ENCODE measurements at regions not wholly inside any gene's neighbourhood (a gene's known extent, or its start where the extent isn't known, plus 50 kb on each side); places are given as distances from the start of the nearest gene placed in this dataset.
"Not testable (repeated sequence)": the region's sequence is repeated elsewhere in the genome, so short reads cannot be mapped to it uniquely, and the experiment has no call there.

- ATAC-seq, H3K36me3 Mint-ChIP-seq: not testable (repeated sequence)
Measured at GRCh38 chr15:22358932-22359331, 99.8 kb upstream of the GOLGA6L22 start.

DNA sequence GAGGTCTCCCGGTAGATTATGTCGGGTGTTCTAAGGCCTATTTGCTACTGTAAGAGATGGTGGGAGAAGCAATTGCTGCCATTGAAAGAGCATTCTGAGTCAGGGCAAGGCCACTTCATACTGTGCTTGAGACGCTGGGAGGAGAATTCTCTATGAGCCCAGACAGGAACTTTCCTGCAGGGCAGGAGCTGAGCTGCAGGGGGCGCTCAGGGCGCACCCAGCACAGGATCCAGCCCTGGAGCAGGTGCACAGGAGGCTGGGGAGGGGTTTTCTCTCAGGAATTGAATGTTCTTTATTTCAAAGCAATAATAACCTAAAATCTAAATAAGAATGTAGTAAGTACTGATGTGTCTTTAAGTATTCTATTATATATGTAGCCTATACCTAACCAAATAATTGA lies 99.1 kb upstream of the GOLGA6L22 start:
- DNase-seq (ENCODE audit: low spot score in 2 of 2) (peak in 1 of 2 donors; percentile 17), ATAC-seq (peak; percentile 61 to 87)

More at GRCh38 chr15:22358932-22359331, 99.8 kb upstream of the GOLGA6L22 start:
- not testable (repeated sequence) for H3K9me3 Mint-ChIP-seq; H3K27ac Mint-ChIP-seq; DNase-seq (ENCODE audit: low spot score in 2 of 2)

DNA sequence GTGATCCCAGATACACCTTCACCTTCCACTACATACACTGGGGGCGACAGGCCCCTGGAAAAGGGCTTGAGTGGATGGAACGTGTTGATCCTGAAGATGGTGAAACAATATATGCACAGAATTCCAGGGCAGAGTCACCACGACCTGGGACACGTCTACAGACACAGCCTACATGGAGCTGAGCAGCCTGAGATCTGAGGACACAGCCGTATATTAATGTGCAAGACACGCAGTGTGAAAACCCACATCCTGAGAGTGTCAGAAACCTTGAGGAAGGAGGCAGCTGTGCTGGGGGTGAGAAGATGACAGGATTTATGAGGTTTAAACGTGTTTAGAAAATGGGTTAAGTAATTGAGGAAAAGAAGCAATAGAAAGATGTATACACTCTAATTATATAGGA lies 98.0 kb upstream of the GOLGA6L22 start:
- H3K27ac Mint-ChIP-seq; DNase-seq (ENCODE audit: low spot score in 2 of 2); H3K36me3 Mint-ChIP-seq; H3K9me3 Mint-ChIP-seq: not testable (repeated sequence)
- ATAC-seq: peak in 1 of 2 donors; percentile 43

More for the DNA sequence above, 99.1 kb upstream of the GOLGA6L22 start:
- not testable (repeated sequence) for H3K36me3 Mint-ChIP-seq, H3K9me3 Mint-ChIP-seq, H3K27ac Mint-ChIP-seq

GRCh38 chr15:22362502-22362901 lies 96.2 kb upstream of the GOLGA6L22 start:
- H3K27ac Mint-ChIP-seq; DNase-seq (ENCODE audit: low spot score in 2 of 2); H3K9me3 Mint-ChIP-seq; ATAC-seq; H3K36me3 Mint-ChIP-seq: not testable (repeated sequence)

DNA sequence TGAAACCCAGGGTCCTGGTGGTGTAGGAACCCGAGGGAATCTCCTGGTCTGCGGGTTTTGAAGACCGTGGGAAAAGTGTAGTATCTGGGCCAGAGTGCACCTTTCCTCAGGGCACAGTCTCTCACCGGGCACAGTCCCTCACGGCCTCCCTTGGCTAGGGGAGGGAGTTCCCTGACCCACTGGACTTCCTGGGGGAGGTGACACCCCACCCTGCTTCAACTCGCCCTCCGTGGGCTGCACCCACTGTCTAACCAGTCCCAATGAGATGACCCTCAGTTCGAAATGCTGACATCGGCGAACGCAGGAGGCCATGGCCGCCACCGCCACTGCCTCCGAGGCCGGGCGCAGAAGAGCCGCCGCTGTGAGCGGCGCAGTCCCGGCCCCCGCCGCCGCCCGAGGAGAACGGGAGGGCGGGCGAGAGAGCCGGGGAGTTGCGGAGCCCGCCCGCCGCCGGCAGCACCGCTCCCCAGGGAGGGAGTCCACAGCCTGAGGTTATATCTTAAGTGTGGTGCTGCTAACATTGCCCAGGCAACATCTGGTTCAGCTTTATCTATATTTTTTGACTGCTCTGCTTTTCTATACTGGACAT lies 87.4 kb upstream of the GOLGA6L22 start:
- not testable (repeated sequence) for H3K9me3 Mint-ChIP-seq; H3K27ac Mint-ChIP-seq; DNase-seq (ENCODE audit: low spot score in 2 of 2); ATAC-seq; H3K36me3 Mint-ChIP-seq

GRCh38 chr15:22374531-22374930 lies 84.2 kb upstream of the GOLGA6L22 start:
- H3K27ac Mint-ChIP-seq; H3K9me3 Mint-ChIP-seq; ATAC-seq; DNase-seq (ENCODE audit: low spot score in 2 of 2); H3K36me3 Mint-ChIP-seq: not testable (repeated sequence)

DNA sequence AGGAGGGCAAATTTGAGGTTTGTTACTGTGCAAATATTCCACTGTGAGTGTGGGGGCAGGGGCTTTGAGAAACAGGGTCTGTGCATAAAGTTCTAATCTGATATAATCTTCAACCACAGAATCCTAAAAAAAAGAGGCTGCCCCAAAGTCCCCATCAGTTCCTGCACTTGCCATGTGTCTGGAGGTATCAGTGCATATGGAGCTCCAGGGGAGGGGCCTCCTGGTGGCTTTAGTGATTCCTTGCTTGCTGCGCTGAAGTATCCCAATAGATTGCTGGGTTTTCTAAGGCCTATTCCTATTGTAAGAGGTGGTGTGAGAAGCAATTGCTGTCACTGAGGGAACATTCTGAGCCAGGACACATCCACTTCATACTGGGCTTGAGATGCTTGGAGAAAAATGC lies 82.9 kb upstream of the GOLGA6L22 start:
- H3K36me3 Mint-ChIP-seq; DNase-seq (ENCODE audit: low spot score in 2 of 2); H3K27ac Mint-ChIP-seq; ATAC-seq; H3K9me3 Mint-ChIP-seq: not testable (repeated sequence)

DNA sequence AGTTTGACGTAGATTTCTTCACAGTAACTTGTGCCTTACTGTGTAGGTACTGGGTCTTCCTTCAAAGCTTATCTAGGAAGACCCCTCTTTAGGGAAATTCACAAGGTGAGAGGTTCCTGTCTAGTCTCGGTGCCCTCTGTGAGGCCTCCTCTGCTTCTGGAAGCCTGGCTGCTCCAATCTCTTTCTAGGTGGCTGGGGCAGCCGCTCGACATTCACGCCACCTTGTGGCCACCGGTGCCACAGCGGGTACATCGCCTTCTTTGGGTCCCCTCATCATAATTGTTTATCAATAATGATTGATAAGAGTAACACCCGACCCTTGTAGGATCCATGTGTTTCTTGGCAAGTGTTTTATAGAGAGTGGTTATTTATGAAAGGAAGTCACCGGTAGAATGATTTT lies 80.8 kb upstream of the GOLGA6L22 start:
- not testable (repeated sequence) for DNase-seq (ENCODE audit: low spot score in 2 of 2); H3K36me3 Mint-ChIP-seq; H3K9me3 Mint-ChIP-seq; H3K27ac Mint-ChIP-seq
- peak in 1 of 2 donors; percentile 63 for ATAC-seq

DNA sequence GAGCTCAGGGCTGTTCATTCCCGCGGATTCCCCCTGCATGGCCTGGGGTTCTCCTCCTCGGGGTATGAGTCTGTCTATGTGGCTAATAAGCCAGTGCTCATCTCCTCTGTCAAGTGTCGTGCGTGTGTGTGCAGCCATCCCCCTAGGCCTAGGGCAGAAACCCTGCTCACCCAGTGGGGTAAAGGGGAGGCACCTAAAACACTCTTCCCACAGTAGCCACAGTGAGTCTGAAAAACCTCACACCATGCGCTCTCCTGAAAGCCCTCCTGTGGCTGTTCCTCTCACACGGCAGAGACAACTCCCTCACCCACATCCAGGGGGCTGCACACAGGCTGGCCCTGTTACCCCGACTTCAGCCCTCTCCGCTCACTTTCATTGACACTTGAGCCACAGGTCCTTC lies 71.0 kb upstream of the GOLGA6L22 start:
- ATAC-seq; H3K27ac Mint-ChIP-seq; H3K9me3 Mint-ChIP-seq; DNase-seq (ENCODE audit: low spot score in 2 of 2); H3K36me3 Mint-ChIP-seq: not testable (repeated sequence)

DNA sequence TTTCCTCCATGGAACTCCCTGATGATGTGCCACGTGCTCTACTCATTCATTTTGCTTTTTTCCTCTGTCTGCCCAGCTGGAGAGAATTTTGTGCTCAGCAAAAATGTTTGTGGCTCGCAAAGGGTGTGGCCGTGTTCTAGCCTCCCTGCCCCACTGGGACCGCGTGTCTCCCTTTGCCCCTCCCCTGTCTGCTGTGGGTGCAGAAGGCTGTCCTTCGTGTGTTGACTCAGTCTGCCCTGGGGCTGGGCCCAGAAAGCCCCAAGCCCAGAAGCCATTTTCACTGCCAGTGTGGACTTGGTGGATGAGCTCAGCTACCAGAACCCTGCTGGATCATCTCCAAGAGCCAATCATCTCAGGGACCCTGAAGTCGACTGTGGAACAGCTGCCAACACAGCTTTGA lies 70.3 kb upstream of the GOLGA6L22 start:
- not testable (repeated sequence) for H3K36me3 Mint-ChIP-seq; H3K9me3 Mint-ChIP-seq; DNase-seq (ENCODE audit: low spot score in 2 of 2); H3K27ac Mint-ChIP-seq; ATAC-seq

DNA sequence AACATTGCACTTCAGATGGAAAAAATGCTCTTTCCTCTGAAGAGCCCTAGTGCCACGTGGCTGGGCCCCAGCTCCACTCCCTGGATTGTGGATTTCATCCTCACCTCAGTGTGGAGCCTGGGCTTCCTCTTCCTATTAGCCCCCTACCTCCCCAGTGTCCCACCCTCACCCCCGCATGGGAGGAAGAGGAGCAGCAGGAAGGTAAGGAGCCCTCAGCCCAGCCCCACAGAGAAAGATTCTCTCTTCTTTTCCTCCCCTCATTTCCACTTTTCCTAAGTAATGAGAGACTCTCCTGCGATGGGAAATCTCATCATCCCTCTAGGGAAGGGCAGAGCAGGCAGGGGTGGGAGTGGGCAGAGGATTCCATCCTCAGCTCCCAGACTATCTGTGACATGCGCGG lies 57.5 kb upstream of the GOLGA6L22 start:
- H3K27ac Mint-ChIP-seq; H3K36me3 Mint-ChIP-seq; DNase-seq (ENCODE audit: low spot score in 2 of 2); ATAC-seq; H3K9me3 Mint-ChIP-seq: not testable (repeated sequence)

GRCh38 chr15:22401703-22402102 lies 57.0 kb upstream of the GOLGA6L22 start:
- not testable (repeated sequence) for H3K36me3 Mint-ChIP-seq; DNase-seq (ENCODE audit: low spot score in 2 of 2); H3K9me3 Mint-ChIP-seq; H3K27ac Mint-ChIP-seq; ATAC-seq

- DNase-seq (ENCODE audit: low spot score in 2 of 2); H3K36me3 Mint-ChIP-seq; H3K27ac Mint-ChIP-seq; H3K9me3 Mint-ChIP-seq: not testable (repeated sequence)
- ATAC-seq: peak; percentile 34 to 37
Measured at GRCh38 chr15:22405765-22406164, 52.9 kb upstream of the GOLGA6L22 start.
